SK-N-SH (cell line): ENCODE measurements at regions not wholly inside any gene's neighbourhood (a gene's known extent, or its start where the extent isn't known, plus 50 kb on each side); places are given as distances from the start of the nearest gene placed in this dataset.

Experiments
- CTCF ChIA-PET: fragments of 300-600, 350-600 bp; formaldehyde crosslinking; extraction: SDS; loops from one replicate; lab custom pipeline; 2021; lab: Yijun Ruan, JAX
- POLR2A ChIA-PET: fragments of 350-600 bp; sonication (Branson Sonifier 250); formaldehyde crosslinking; extraction: SDS; loops from one replicate; lab custom pipeline; 2020; ENCODE audit warnings: antibody characterized with exemption, inconsistent platforms; lab: Yijun Ruan, JAX
- DNase-seq: peaks from one replicate; pipeline ENCODE4 v3.0.0; 2012
- H2AFZ ChIP-seq: fragments of 200-600 bp; sonication (generic); 2 replicates; pipeline ENCODE4 v1.8.1; 2016; ENCODE audit warnings: antibody characterized with exemption, mild to moderate bottlenecking, low read depth
- H3F3A ChIP-seq: fragments of 200-600 bp; sonication (generic); replicated peaks from 2 replicates; pipeline ENCODE3; 2016; ENCODE audit warnings: antibody characterized with exemption, mild to moderate bottlenecking; ENCODE audit not compliant: insufficient read depth
- H3K27ac ChIP-seq, 2 experiments: fragments of 200-500 bp in 1 of 2; fragments of 200-600 bp in 1 of 2; sonication (Bioruptor generic) in 1 of 2; sonication (generic), shearing (Covaris generic) in 1 of 2; 2 replicates each; pipeline versions ENCODE4 v1.5.1 to v1.6.1; 2014 to 2016; ENCODE audit warnings: low read depth in 2 of 2, inconsistent platforms in 1 of 2, low read length in 1 of 2, mild to moderate bottlenecking in 1 of 2, mixed read lengths in 1 of 2
- H3K27me3 ChIP-seq: fragments of 200-600 bp; sonication (generic), shearing (Covaris generic); 2 replicates; pipeline ENCODE4 v1.6.1; 2016; ENCODE audit warnings: mixed run types; ENCODE audit not compliant: insufficient read depth
- H3K36me3 ChIP-seq, 2 experiments: fragments of 200-500 bp in 1 of 2; fragments of 200-600 bp in 1 of 2; sonication (Bioruptor generic) in 1 of 2; sonication (generic) in 1 of 2; replicated peaks in 1 of 2; 2 replicates each; pipeline versions ENCODE3 to v1.5.1; 2014 to 2016; ENCODE audit warnings: low read length in 1 of 2, mild to moderate bottlenecking in 1 of 2; ENCODE audit not compliant: insufficient read depth in 2 of 2, control insufficient read depth in 1 of 2
- H3K4me1 ChIP-seq, 2 experiments: fragments of 200-500 bp in 1 of 2; fragments of 200-600 bp in 1 of 2; sonication (Bioruptor generic) in 1 of 2; sonication (generic), shearing (Covaris generic) in 1 of 2; 2 replicates each; pipeline versions ENCODE4 v1.5.1 to v1.6.1; 2014 to 2016; ENCODE audit warnings: low read depth in 1 of 2, low read length in 1 of 2, mixed run types in 1 of 2; ENCODE audit not compliant: insufficient read depth in 2 of 2, control insufficient read depth in 1 of 2
- H3K4me2 ChIP-seq: fragments of 200-600 bp; sonication (generic), shearing (Covaris generic); 2 replicates; pipeline ENCODE4 v1.6.1; 2017; ENCODE audit warnings: mixed run types
- H3K4me3 ChIP-seq, 2 experiments: fragments of 200-500 bp in 1 of 2; fragments of 200-600 bp in 1 of 2; sonication (Bioruptor generic) in 1 of 2; sonication (generic), shearing (Covaris generic) in 1 of 2; 2 replicates each; pipeline versions ENCODE4 v1.5.1 to v1.8.1; 2014 to 2016; ENCODE audit warnings: low read depth in 2 of 2, inconsistent platforms in 1 of 2, low read length in 1 of 2, mild to moderate bottlenecking in 1 of 2, mixed read lengths in 1 of 2, moderate library complexity in 1 of 2
- H3K79me2 ChIP-seq: fragments of 200-600 bp; sonication (generic); 2 replicates; pipeline ENCODE4 v1.8.1; 2017; ENCODE audit warnings: mild to moderate bottlenecking; ENCODE audit not compliant: insufficient read depth
- H3K9ac ChIP-seq: fragments of 200-600 bp; sonication (generic); 2 replicates; pipeline ENCODE4 v1.6.1; 2017; ENCODE audit warnings: mixed run types
- H3K9me2 ChIP-seq: fragments of 200-600 bp; sonication (generic); 2 replicates; pipeline ENCODE4 v1.6.1; 2017; ENCODE audit warnings: mixed run types
- H3K9me3 ChIP-seq: fragments of 200-600 bp; sonication (generic); 2 replicates; pipeline ENCODE4 v1.6.1; 2017; ENCODE audit warnings: mixed run types, mild to moderate bottlenecking, moderate library complexity
- H4K20me1 ChIP-seq: fragments of 200-600 bp; sonication (generic); 2 replicates; pipeline ENCODE4 v1.6.1; 2017; ENCODE audit warnings: mild to moderate bottlenecking, mixed run types; ENCODE audit not compliant: insufficient read depth
- CTCF ChIP-seq: fragments of 200-600 bp; sonication (generic); IDR thresholded peaks from 2 replicates; pipeline ENCODE4 v1.6.1; 2017; ENCODE audit warnings: antibody characterized with exemption, mild to moderate bottlenecking, moderate library complexity
- ELF1 ChIP-seq: IDR thresholded peaks from 2 replicates; pipeline ENCODE4 v1.4.0; 2012
- EP300 ChIP-seq, 2 experiments: IDR thresholded peaks; 2 replicates each; pipeline versions ENCODE4 v1.4.0 to v1.6.1; 2012; ENCODE audit warnings: borderline replicate concordance in 1 of 2, low read depth in 1 of 2, low read length in 1 of 2
- EZH2phosphoT487 ChIP-seq: fragments of 200-600 bp; sonication (generic); IDR thresholded peaks from 2 replicates; pipeline ENCODE4 v1.6.1; 2017; ENCODE audit warnings: low read depth, mixed run types, mild to moderate bottlenecking, antibody characterized with exemption, moderate library complexity, borderline replicate concordance
- FOXJ3 ChIP-seq: sonication (generic); formaldehyde crosslinking; IDR thresholded peaks from 2 replicates; pipeline ENCODE4 v1.5.1; 2020; ENCODE audit warnings: mild to moderate bottlenecking, missing genetic modification reagents
- FOXM1 ChIP-seq: IDR thresholded peaks from 2 replicates; pipeline ENCODE4 v1.4.0; 2012; ENCODE audit warnings: low read depth, mild to moderate bottlenecking
- GABPA ChIP-seq: IDR thresholded peaks from 2 replicates; pipeline ENCODE4 v1.4.0; 2012; ENCODE audit warnings: low read depth, mild to moderate bottlenecking
- IRF3 ChIP-seq: fragments of 150-350 bp; IDR thresholded peaks from 2 replicates; pipeline ENCODE4 v1.6.1; 2016; ENCODE audit warnings: mild to moderate bottlenecking, low read depth, low read length
- JUND ChIP-seq: IDR thresholded peaks from 2 replicates; pipeline ENCODE4 v1.4.0; 2012
- MEF2A ChIP-seq: IDR thresholded peaks from 2 replicates; pipeline ENCODE4 v1.4.0; 2012; ENCODE audit warnings: low read depth, borderline replicate concordance
- MXI1 ChIP-seq: IDR thresholded peaks from 2 replicates; pipeline ENCODE4 v1.6.1; 2012; ENCODE audit warnings: mild to moderate bottlenecking, low read depth, low read length, improper control_type of control experiment
- NFIC ChIP-seq: IDR thresholded peaks from 2 replicates; pipeline ENCODE4 v1.4.0; 2012; ENCODE audit warnings: borderline replicate concordance
- NRF1 ChIP-seq: IDR thresholded peaks from 2 replicates; pipeline ENCODE4 v1.6.1; 2012; ENCODE audit warnings: low read depth, mild to moderate bottlenecking, low read length
- PBX3 ChIP-seq: IDR thresholded peaks from 2 replicates; pipeline ENCODE4; 2012
- POLR2AphosphoS5 ChIP-seq: IDR thresholded peaks from 2 replicates; pipeline ENCODE4 v1.6.1; 2012; ENCODE audit warnings: low read depth, low read length
- RAD21 ChIP-seq: IDR thresholded peaks from 2 replicates; pipeline ENCODE4 v1.6.1; 2012; ENCODE audit warnings: mild to moderate bottlenecking, low read length
- RFX5 ChIP-seq: IDR thresholded peaks from 2 replicates; pipeline ENCODE4 v1.6.1; 2012; ENCODE audit warnings: mild to moderate bottlenecking, improper control_type of control experiment, low read length
- RXRA ChIP-seq: IDR thresholded peaks from 2 replicates; pipeline ENCODE4 v1.4.0; 2012; ENCODE audit warnings: low read depth, mild to moderate bottlenecking, borderline replicate concordance
- SIN3A ChIP-seq: IDR thresholded peaks from 2 replicates; pipeline ENCODE4 v1.6.1; 2012; ENCODE audit warnings: low read depth, mild to moderate bottlenecking, low read length, moderate library complexity, borderline replicate concordance
- TAF1 ChIP-seq: IDR thresholded peaks from 2 replicates; pipeline ENCODE4 v1.6.1; 2012; ENCODE audit warnings: low read depth, mild to moderate bottlenecking, low read length, moderate library complexity, borderline replicate concordance
- TCF12 ChIP-seq: IDR thresholded peaks from 2 replicates; pipeline ENCODE4 v1.4.0; 2012
- YY1 ChIP-seq: IDR thresholded peaks from 2 replicates; pipeline ENCODE4 v1.4.0; 2012; ENCODE audit warnings: low read depth, mild to moderate bottlenecking
- WGBS: methylation state at CpG from one replicate; pipeline ENCODE4 v1.1.6; 2017; ENCODE audit warnings: low lambda C conversion rate; 5-methylcytosine and 5-hydroxymethylcytosine counted together

- no peak for TF ChIP-seq RXRA
- TF ChIP-seq MEF2A, result no peak
- no peak for TF ChIP-seq GABPA
- TF ChIP-seq CTCF, result peak; percentile 12; the same call in 1 of the 2 replicates
- no peak for TF ChIP-seq TAF1
- TF ChIP-seq NFIC, result no peak
- no peak for TF ChIP-seq YY1
- peak in 1 of 2 experiments; percentile 32; a peak in 2 of 4 replicates for TF ChIP-seq EP300 (IDR thresholded peaks at IDR 0.05; ENCODE audit: borderline replicate concordance in 1 of 2, low read depth in 1 of 2, low read length in 1 of 2)
- peak; percentile 54 for TF ChIP-seq RAD21
- TF ChIP-seq POLR2AphosphoS5, result no peak
Measured at GRCh38 chr18:67280486-67281242, 235.9 kb downstream of the DSEL start (continued).

- no peak overlapping the region; a peak in 1 of 4 replicates for H3K27ac ChIP-seq
- CTCF ChIA-PET, result interaction anchor here (1.4 to 2.7 kb wide), 3 partner anchors 233 to 1380 kb away, joined by 3 to 12 read pairs (median 6); partner anchors contain the start of gene DSEL
- POLR2A ChIA-PET, result no interaction called here
- no peaks in the 10 kb centered on the region for H3F3A ChIP-seq
- no peaks in the 10 kb centered on the region for H3K9me3 ChIP-seq
- no peak overlapping the region for H3K9ac ChIP-seq
- no peaks in the 10 kb centered on the region for H3K9me2 ChIP-seq
- WGBS, result 76% methylated on average over 3 of the region's 3 CpGs
- no peaks in the 10 kb centered on the region for H3K27me3 ChIP-seq
- peaks cover 0 to 8% of the 10 kb centered on the region in 2 experiments; a peak in 2 of 4 replicates for H3K4me1 ChIP-seq
- no peak overlapping the region for H3K4me3 ChIP-seq
- H3K79me2 ChIP-seq, result no peaks in the 10 kb centered on the region
- no peak overlapping the region for H3K4me2 ChIP-seq
- no peaks in the 10 kb centered on the region for H4K20me1 ChIP-seq
- H3K36me3 ChIP-seq, result no peaks in the 10 kb centered on the region
- H2AFZ ChIP-seq, result 0 out of 2 replicates have a peak overlapping the region, but pooled peaks have one; percentile 13
- no peak for DNase-seq
- TF ChIP-seq RXRA (no peak), MEF2A (no peak), JUND (no peak), EP300 (IDR thresholded peaks at IDR 0.05; ENCODE audit: borderline replicate concordance in 1 of 2, low read depth in 1 of 2, low read length in 1 of 2) (no peak), CTCF (no peak), SIN3A (no peak), PBX3 (no peak), RFX5 (no peak), FOXJ3 (CRISPR knock-in tag) (no peak), ELF1 (no peak), IRF3 (no peak), MXI1 (no peak), GABPA (no peak), TCF12 (no peak), EZH2phosphoT487 (no peak), NRF1 (no peak), FOXM1 (no peak)
- TF ChIP-seq, all 33 proteins: peak for 0
Measured at GRCh38 chr18:67279988-67280387, 236.5 kb downstream of the DSEL start.
